ENCODE measurements at regions not wholly inside any gene's neighbourhood (a gene's known extent, or its start where the extent isn't known, plus 50 kb on each side); places are given as distances from the start of the nearest gene placed in this dataset.

DNA sequence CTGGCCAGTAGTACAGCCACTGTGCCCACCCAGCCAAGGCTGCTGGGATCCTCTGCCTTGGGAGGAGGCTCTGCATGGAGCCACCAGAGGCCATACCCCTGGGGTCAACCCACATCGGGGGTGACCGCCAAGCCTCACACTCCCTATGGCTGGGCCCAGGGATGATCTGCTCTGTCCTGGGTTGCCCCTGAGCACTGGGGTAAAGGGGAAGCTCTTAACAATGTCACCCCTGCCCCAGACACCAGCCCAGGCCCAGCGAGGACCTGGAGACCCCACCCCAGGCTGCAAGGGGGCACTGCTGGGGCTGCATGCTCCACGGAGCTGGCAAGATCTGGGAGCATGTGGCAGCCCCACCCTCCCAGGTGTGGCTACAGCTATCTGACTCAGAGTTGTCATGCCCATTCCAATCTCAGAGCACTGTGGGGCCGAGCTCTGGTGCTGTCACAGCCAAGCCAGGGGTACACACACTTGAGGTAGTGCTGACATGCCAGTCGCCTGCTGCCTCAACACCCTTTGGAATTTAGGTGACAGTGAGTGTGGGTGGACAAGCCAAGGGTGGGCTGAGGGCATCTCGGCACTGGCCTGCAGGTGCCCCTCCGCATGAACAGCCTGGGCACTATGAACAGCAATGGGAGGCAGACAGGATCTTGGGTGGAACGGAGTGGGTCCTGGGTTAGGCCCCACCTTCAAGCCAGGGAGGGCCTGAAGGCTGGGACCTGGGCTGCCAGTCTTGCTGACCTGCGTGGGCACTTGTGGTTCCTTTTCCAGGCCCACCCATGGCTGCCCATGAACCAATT lies 427.7 kb downstream of the LRRIQ3 start:
- no peak for TF ChIP-seq GATA3 (IDR thresholded peaks at IDR 0.05; ENCODE audit: low read depth, low read length)
- no peak for TF ChIP-seq GATA2 (IDR thresholded peaks at IDR 0.05; ENCODE audit: low read depth, low read length)

DNA sequence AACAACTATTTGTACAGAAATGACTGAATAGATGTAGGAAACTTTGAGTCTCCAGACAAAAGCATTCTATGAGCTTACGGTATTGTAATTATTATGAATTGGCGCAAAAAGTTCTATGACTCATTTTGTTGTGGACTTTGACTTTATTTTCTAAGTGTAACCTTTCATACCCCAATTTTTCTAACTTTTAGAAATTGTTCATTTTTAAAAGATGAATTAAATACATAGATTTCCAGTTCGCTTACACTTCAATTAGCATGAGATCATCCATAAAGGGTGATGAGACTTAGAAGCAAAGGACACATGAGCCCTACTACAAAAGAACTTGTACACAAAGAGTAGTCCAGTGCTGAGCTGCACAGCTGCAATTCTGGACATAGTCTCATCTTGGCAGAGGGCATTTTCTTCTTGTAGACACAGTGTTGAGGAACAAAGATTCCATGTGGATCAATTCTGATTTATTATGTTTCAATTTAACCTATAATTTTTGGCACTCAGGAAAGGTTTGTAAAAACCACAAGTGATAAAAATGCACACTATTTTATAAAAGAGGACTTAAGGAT lies 431.1 kb downstream of the LRRIQ3 start:
- TF ChIP-seq GATA2 (IDR thresholded peaks at IDR 0.05; ENCODE audit: low read depth, low read length) (no peak), GATA3 (IDR thresholded peaks at IDR 0.05; ENCODE audit: low read depth, low read length) (no peak)

DNA sequence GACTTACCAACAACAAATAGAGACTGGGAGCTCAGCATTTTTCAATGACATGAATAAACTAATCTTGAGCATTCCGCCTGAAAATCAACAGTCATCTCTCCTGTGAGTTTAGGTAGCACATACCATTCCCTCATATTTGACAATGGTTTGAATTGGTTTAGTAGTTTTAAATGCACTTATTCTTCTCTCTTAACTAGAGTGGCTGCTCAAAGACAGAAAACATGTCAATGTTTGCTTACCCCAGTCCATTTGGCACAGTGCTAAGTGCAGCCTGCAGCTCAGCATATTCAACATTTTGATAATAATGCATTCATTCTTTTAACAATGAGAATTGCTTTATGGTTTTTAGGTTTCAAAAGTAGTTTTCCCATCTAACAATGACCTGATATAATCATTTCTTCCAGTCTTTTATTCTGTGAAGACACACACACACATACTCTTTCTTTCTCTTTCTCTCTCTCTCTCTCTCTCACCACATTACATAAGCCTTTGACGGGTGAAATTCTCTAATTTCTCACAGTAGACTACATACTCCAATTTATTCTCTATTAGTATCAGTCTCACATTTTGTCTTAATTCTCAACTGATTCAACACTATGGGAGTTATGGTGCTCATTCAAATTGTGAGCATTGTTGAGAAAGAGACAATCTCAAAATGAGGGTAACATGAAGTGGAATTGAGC lies 432.3 kb downstream of the LRRIQ3 start:
- no peak for TF ChIP-seq GATA2 (IDR thresholded peaks at IDR 0.05; ENCODE audit: low read depth, low read length)
- TF ChIP-seq GATA3 (IDR thresholded peaks at IDR 0.05; ENCODE audit: low read depth, low read length), result no peak

DNA sequence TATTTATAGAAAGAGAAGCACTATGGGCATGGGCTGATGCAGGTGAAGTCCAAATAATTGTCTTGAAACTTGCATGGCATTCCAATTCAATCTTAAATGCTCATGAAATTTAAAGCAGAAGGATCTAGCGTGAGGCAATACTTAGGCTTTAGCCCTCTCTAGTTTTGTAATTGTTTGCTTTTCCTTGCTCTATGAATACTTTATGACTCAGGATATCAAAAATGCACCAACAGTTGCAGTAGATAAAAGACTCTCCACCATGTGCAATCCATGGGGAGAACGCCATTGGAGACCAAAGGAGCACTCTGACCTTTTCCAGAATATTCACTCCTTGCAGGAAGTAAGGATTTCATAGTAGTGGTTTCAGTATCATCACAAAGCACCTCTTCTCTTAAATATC lies 436.4 kb downstream of the LRRIQ3 start:
- TF ChIP-seq GATA2 (IDR thresholded peaks at IDR 0.05; ENCODE audit: low read depth, low read length), result no peak
- TF ChIP-seq GATA3 (IDR thresholded peaks at IDR 0.05; ENCODE audit: low read depth, low read length), result no peak

DNA sequence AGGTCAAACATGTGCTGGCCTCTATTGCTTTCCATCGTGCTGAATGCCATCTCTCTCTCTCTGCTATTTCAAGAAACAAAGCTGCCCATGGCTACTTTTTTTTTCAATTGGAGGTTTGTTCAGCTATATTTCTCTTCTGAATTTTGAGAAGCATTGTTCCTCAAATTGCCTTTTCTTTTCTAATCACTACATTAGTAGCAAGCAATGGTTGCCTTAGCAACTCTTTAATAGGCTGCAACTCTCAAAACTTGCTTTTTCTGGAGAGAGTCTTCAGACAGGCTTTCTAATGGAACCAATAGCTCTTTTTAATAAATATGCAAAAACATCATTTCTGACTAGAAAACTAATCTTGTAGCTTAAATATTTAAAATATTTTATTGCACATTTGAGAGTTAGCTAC lies 439.0 kb downstream of the LRRIQ3 start:
- TF ChIP-seq GATA2 (IDR thresholded peaks at IDR 0.05; ENCODE audit: low read depth, low read length), result no peak
- no peak for TF ChIP-seq GATA3 (IDR thresholded peaks at IDR 0.05; ENCODE audit: low read depth, low read length)

DNA sequence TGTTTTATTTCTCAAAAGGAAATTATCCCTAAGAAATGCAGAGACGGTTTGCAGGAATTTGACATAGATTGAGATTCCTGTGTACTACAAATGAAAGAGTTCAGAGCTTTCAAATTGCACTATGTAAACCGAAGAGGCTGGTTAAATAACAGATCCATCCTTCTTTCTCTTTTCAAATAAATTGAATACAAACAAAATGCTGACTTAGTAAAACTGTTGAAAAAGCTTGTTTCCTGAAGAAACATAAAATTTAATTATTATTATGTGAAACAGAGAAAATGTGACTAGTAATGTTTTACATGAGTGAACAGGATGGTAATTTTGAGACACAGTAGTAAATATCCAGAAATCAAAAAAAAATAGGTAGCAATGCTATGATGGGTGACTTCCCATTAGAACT lies 441.2 kb downstream of the LRRIQ3 start:
- TF ChIP-seq GATA3 (IDR thresholded peaks at IDR 0.05; ENCODE audit: low read depth, low read length) (no peak), GATA2 (IDR thresholded peaks at IDR 0.05; ENCODE audit: low read depth, low read length) (no peak)

DNA sequence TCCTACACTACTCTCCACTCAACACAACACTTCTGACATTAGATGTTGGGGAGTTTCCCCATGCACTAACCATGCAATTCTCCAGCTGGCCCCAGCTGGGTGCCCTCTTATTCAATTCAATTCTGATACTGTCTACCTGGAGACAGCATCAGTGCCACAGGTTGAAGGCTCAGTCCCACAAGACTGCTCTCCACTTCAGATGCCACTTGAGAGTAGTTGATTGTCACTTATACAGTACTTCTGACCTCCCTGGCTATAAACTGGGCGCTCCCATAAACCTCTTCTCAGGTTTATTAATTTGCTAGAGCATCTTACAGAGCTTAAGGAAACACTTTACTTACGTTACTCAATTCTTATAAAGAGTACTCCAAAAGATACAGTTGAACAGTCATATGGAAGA lies 442.3 kb downstream of the LRRIQ3 start:
- TF ChIP-seq GATA2 (IDR thresholded peaks at IDR 0.05; ENCODE audit: low read depth, low read length) (no peak), GATA3 (IDR thresholded peaks at IDR 0.05; ENCODE audit: low read depth, low read length) (no peak)

DNA sequence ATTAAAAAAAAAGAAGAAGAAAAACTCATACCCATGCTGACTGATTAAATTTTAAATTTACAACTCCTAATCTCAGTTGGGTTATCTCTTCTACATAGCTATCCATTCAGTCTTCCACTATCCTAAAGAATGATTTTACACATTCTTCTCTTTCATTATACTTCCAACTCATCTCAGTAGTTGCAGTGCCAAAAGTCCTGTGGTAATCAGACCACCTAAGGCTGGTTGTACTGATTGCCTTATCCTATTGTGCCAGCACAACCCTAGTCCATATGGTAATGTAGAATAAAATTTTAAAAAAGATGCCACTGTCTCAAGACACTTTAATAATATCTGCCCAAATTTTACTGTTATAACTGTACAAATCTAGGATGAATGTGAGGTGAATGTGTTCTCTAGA lies 448.0 kb downstream of the LRRIQ3 start:
- TF ChIP-seq GATA3 (IDR thresholded peaks at IDR 0.05; ENCODE audit: low read depth, low read length) (no peak), GATA2 (IDR thresholded peaks at IDR 0.05; ENCODE audit: low read depth, low read length) (no peak)

DNA sequence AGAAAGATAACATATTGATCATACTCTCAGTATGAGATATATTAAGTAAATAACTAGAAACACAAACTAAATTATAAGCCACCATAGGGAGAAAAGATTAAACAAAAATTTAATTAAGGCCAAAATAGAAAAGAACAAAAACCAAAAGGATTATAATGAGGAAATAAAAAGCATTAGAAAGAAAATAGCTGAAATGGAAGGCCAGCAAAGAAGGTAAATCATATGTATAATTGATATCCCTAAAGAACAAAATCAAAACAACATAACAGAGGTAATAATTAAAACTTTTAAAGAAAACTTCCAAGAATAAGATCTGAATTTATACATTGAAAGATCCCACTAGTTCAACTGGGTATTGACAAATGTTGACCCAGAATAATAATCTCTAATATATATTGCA lies 453.0 kb downstream of the LRRIQ3 start:
- TF ChIP-seq GATA3 (IDR thresholded peaks at IDR 0.05; ENCODE audit: low read depth, low read length), result no peak
- no peak for TF ChIP-seq GATA2 (IDR thresholded peaks at IDR 0.05; ENCODE audit: low read depth, low read length)

DNA sequence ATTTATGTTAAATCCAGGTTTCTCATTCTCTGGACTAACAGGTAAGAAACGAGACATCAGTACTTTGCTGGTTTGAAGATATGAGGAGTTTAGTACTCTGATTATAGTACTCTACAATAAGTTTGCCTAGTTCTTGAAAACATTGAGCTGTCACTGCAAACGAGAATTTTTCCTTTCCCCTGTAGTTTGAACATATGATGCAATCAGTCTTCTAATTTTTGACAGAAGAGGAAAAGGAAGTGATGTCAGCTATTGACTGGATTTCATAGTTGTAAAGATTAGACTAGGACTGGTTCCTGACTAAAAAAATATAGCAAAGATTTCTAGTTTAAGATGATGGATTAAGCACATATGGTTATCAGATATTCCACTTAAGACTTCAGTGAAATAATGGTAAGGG lies 461.9 kb downstream of the LRRIQ3 start:
- no peak for TF ChIP-seq GATA2 (IDR thresholded peaks at IDR 0.05; ENCODE audit: low read depth, low read length)
- TF ChIP-seq GATA3 (IDR thresholded peaks at IDR 0.05; ENCODE audit: low read depth, low read length), result no peak

DNA sequence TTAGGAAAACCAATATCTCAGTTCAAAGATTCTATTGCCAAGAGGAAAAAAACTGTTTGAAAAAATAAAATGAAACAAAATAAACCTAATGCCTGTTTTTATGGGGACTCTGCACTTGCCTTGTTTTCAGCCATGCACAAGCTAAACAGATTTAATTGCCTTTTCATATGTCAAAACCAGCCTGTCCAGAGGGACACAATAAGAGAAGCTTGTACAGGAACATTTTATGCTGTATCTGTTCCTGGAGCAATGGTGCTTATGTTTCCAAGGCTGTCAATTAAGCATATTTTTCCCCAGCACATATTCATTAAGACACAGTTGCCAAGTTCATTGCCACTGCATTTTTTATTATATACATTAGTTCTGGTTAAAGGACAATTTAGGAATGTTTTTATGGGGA lies 470.9 kb downstream of the LRRIQ3 start:
- no peak for TF ChIP-seq GATA3 (IDR thresholded peaks at IDR 0.05; ENCODE audit: low read depth, low read length)
- TF ChIP-seq GATA2 (IDR thresholded peaks at IDR 0.05; ENCODE audit: low read depth, low read length), result no peak

DNA sequence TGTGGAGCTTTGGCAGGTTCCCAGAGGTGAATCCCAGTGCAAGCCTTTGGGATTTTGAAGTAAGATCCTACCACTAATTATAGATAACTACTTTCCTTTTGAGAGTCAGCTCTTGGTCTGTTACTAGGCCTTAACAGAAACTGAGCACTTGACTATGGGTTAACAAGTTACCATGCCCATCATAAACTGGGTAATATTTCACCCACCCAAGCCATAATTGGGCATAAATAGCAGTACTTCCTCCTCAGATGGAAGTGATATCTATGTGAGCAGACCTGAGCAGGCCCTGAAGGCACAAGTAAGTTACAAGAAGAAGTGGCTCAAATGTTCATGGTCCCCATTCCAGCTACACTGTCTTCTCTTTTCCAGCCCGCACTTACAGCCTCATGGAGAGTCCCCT lies 475.9 kb downstream of the LRRIQ3 start:
- TF ChIP-seq GATA3 (IDR thresholded peaks at IDR 0.05; ENCODE audit: low read depth, low read length) (no peak), GATA2 (IDR thresholded peaks at IDR 0.05; ENCODE audit: low read depth, low read length) (no peak)

DNA sequence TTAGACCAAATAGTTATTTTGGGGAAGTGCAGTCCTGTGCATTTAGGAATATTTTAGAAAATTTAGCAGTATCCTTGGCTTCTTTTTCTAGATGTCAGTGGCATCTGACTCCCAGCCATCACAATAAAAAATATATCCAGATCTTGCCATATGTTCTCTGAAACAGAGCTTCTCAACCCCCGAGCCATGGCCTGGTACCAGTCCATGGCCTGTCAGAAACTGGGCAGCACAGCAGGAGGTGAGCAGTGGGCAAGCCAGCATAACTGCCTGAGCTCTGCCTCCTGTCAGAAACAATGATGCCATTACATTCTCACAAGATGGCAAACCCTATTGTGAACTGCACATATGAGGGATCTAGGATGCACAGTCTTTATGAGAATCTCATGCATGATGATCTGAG lies 480.0 kb downstream of the LRRIQ3 start:
- TF ChIP-seq GATA2 (IDR thresholded peaks at IDR 0.05; ENCODE audit: low read depth, low read length) (no peak), GATA3 (IDR thresholded peaks at IDR 0.05; ENCODE audit: low read depth, low read length) (no peak)

DNA sequence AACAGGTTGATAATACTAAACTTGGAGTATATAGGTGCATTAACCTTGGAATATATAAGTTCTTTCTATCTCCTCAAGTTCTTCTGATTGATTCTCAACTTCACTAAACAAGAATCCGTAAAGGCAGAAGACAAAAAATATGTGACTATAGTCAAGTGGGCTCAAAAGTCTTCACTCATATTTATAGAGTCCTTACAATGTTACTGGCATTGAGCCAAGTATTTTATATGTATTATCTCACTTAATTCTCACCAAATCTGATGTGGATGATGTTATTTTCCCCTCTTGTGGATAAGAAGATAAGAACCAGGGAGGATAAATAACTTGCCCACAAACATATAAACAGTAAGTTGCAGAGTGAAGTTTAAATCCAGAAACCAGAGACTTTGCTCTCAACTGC lies 486.9 kb downstream of the LRRIQ3 start:
- TF ChIP-seq GATA2 (IDR thresholded peaks at IDR 0.05; ENCODE audit: low read depth, low read length), result no peak
- no peak for TF ChIP-seq GATA3 (IDR thresholded peaks at IDR 0.05; ENCODE audit: low read depth, low read length)

DNA sequence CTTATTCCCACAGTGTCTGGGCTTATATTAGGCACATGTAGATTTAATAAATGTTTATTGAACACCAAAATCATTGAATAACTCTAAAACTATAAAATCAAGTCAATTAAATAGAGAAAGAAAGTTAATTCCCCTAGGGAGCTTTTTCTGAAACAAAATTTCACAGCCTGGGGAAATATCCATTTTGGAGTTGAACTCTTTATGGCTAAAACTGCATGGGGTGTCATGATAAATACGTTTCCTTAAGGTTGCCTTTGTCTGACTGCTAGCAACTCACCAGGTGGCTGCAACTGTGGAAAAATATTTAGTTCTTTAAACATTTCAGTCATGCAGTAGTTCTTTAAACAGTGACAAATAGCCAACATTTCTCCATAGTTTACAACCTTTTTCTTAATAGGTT lies 496.1 kb downstream of the LRRIQ3 start:
- no peak for TF ChIP-seq GATA3 (IDR thresholded peaks at IDR 0.05; ENCODE audit: low read depth, low read length)
- no peak for TF ChIP-seq GATA2 (IDR thresholded peaks at IDR 0.05; ENCODE audit: low read depth, low read length)

Measured in SH-SY5Y (cell line).